Uterus (tissue), 2 donors: ENCODE measurements at regions not wholly inside any gene's neighbourhood (a gene's known extent, or its start where the extent isn't known, plus 50 kb on each side); places are given as distances from the start of the nearest gene placed in this dataset.

Experiments
- POLR2A ChIP-seq, 2 donors: fragments of 450-650 bp; IDR thresholded peaks; one replicate each; pipeline ENCODE4 v1.6.1; 2016; ENCODE audit warnings: antibody characterized with exemption in 2 of 2, mild to moderate bottlenecking in 1 of 2, moderate library complexity in 1 of 2
- TF ChIP-seq, protein P1 (sequence below), 4 experiments: fragments of 200-600 bp in 2 of 4; fragments of 450-650 bp in 2 of 4; sonication (generic) in 2 of 4; IDR thresholded peaks; one replicate each; pipeline ENCODE4 v1.5.1; 2016 to 2019; ENCODE audit warnings: antibody characterized with exemption in 4 of 4, mild to moderate bottlenecking in 2 of 4, moderate library complexity in 1 of 4

DNA sequence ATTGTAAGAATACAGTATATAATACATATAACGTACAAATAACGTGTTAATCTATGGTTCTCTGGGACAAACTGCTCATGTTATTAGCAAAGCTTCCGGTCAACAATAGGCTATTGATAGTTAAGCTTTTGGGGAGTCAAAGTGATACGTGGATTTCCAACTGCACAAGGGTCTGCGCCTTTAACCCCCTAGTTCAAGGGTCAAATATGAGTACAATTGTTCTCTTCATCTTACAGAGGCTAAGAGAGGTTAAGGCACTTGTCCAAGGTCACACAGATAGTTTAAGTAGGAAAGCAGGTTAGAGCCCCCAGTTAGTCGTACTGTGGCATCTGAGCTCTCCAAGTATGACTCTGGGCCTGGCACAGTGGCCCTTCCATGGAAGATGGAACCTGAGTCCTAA, 204.3 kb upstream of the KRR1 start:
- TF ChIP-seq, protein P1, sequence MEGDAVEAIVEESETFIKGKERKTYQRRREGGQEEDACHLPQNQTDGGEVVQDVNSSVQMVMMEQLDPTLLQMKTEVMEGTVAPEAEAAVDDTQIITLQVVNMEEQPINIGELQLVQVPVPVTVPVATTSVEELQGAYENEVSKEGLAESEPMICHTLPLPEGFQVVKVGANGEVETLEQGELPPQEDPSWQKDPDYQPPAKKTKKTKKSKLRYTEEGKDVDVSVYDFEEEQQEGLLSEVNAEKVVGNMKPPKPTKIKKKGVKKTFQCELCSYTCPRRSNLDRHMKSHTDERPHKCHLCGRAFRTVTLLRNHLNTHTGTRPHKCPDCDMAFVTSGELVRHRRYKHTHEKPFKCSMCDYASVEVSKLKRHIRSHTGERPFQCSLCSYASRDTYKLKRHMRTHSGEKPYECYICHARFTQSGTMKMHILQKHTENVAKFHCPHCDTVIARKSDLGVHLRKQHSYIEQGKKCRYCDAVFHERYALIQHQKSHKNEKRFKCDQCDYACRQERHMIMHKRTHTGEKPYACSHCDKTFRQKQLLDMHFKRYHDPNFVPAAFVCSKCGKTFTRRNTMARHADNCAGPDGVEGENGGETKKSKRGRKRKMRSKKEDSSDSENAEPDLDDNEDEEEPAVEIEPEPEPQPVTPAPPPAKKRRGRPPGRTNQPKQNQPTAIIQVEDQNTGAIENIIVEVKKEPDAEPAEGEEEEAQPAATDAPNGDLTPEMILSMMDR (IDR thresholded peaks at IDR 0.05): no peak
- no peak for TF ChIP-seq POLR2A (IDR thresholded peaks at IDR 0.05)
